HEK293T (cell line): ENCODE measurements at regions not wholly inside any gene's neighbourhood (a gene's known extent, or its start where the extent isn't known, plus 50 kb on each side); places are given as distances from the start of the nearest gene placed in this dataset.

Experiments
- CTBP1 ChIP-seq: fragments of 450-650 bp; IDR thresholded peaks from 2 replicates; pipeline ENCODE4 v1.6.1; 2016; ENCODE audit warnings: borderline replicate concordance
- ELF4 ChIP-seq: fragments of 450-650 bp; IDR thresholded peaks from 2 replicates; pipeline ENCODE4 v1.6.1; 2017; ENCODE audit warnings: antibody characterized with exemption
- FOXM1 ChIP-seq: fragments of 450-650 bp; IDR thresholded peaks from 2 replicates; pipeline ENCODE4 v1.6.1; 2017; ENCODE audit warnings: mild to moderate bottlenecking, borderline replicate concordance
- NFRKB ChIP-seq: fragments of 450-650 bp; IDR thresholded peaks from 2 replicates; pipeline ENCODE4 v1.6.1; 2016; ENCODE audit warnings: mild to moderate bottlenecking, moderate library complexity
- SUZ12 ChIP-seq: fragments of 450-650 bp; IDR thresholded peaks from 2 replicates; pipeline ENCODE4 v1.6.1; 2016; ENCODE audit warnings: mild to moderate bottlenecking
- TF ChIP-seq, protein P1 (sequence below): fragments of 450-650 bp; IDR thresholded peaks from 2 replicates; pipeline ENCODE4 v1.6.1; 2016

DNA sequence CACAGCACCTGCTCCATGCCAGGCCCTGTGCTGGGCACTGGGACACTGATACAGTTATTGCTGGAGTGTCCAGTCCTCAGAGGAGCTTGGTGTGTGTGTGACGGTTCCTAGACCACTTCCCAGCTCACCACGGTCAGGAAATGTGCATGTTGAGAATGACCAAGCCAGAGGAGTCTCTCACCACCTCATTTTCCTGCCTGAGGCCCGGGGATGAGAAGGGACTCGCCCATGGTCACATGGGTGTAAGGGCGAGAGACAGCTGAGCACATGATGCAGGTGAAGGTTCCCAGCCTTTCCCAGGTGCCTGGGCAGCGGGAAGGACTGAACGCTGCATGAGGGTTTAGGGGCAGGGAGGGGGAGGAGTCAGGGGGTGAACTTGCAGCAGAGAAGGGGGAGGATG is 180.9 kb upstream of the TLE3 start:
- TF ChIP-seq SUZ12 (no peak), FOXM1 (no peak), NFRKB (no peak), CTBP1 (no peak), ELF4 (no peak)
- TF ChIP-seq, protein P1, sequence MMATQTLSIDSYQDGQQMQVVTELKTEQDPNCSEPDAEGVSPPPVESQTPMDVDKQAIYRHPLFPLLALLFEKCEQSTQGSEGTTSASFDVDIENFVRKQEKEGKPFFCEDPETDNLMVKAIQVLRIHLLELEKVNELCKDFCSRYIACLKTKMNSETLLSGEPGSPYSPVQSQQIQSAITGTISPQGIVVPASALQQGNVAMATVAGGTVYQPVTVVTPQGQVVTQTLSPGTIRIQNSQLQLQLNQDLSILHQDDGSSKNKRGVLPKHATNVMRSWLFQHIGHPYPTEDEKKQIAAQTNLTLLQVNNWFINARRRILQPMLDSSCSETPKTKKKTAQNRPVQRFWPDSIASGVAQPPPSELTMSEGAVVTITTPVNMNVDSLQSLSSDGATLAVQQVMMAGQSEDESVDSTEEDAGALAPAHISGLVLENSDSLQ, result no peak
